Liver (tissue), 3 donors: ENCODE measurements at regions not wholly inside any gene's neighbourhood (a gene's known extent, or its start where the extent isn't known, plus 50 kb on each side); places are given as distances from the start of the nearest gene placed in this dataset.

Experiments
- JUND ChIP-seq, 2 donors: IDR thresholded peaks; 2 replicates each; pipeline ENCODE4 v1.6.1; 2016; ENCODE audit warnings: antibody characterized with exemption in 2 of 2
- MAX ChIP-seq: IDR thresholded peaks from 2 replicates; pipeline ENCODE4 v1.6.1; 2016; ENCODE audit warnings: antibody characterized with exemption
- RAD21 ChIP-seq, 2 donors: IDR thresholded peaks; 2 replicates each; pipeline ENCODE4 v1.6.1; 2016; ENCODE audit warnings: antibody characterized with exemption in 2 of 2, mild to moderate bottlenecking in 2 of 2
- SP1 ChIP-seq: IDR thresholded peaks from 2 replicates; pipeline ENCODE4 v1.6.1; 2018; ENCODE audit warnings: antibody characterized with exemption, mild to moderate bottlenecking
- TAF1 ChIP-seq: conservative IDR thresholded peaks from 2 replicates; pipeline ENCODE4 v1.6.1; 2016; ENCODE audit warnings: antibody characterized with exemption, mild to moderate bottlenecking
- YY1 ChIP-seq: IDR thresholded peaks from 2 replicates; pipeline ENCODE4 v1.6.1; 2016; ENCODE audit warnings: antibody characterized with exemption, mild to moderate bottlenecking
- TF ChIP-seq, protein P1 (sequence below): fragments of 150-350 bp; IDR thresholded peaks from 2 replicates; pipeline ENCODE4 v1.5.1; 2017; ENCODE audit warnings: improper control_type of control experiment, low read depth, low read length; ENCODE audit not compliant: missing input control
- donor health status: healthy.
- donor health status: healthy.

DNA sequence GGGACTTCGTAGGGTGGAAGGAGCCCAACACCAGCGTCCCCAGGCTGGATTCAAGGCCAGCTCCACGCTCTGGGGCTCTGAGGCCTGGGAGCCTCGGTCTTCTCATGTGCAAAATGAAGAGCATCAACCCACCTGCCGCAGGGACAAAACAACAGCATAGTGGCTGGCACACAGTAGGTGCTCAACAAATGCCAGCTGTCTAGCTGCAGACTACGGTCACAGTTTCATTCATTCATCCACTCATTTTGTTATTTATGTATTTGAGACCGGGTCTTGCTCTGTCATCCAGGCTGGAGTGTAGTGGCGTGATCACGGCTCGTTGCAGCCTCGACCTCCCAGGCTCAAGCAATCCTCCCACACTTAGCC is 60.7 kb downstream of the CEBPB start:
- no peak for TF ChIP-seq TAF1
- TF ChIP-seq, protein P1, sequence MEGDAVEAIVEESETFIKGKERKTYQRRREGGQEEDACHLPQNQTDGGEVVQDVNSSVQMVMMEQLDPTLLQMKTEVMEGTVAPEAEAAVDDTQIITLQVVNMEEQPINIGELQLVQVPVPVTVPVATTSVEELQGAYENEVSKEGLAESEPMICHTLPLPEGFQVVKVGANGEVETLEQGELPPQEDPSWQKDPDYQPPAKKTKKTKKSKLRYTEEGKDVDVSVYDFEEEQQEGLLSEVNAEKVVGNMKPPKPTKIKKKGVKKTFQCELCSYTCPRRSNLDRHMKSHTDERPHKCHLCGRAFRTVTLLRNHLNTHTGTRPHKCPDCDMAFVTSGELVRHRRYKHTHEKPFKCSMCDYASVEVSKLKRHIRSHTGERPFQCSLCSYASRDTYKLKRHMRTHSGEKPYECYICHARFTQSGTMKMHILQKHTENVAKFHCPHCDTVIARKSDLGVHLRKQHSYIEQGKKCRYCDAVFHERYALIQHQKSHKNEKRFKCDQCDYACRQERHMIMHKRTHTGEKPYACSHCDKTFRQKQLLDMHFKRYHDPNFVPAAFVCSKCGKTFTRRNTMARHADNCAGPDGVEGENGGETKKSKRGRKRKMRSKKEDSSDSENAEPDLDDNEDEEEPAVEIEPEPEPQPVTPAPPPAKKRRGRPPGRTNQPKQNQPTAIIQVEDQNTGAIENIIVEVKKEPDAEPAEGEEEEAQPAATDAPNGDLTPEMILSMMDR, result no peak
- TF ChIP-seq YY1, result no peak
- no peak for TF ChIP-seq RAD21 (IDR thresholded peaks at IDR 0.05)
- TF ChIP-seq MAX, result no peak
- TF ChIP-seq SP1, result no peak
- no peak for TF ChIP-seq JUND (IDR thresholded peaks at IDR 0.05)
